ENCODE measurements at regions not wholly inside any gene's neighbourhood (a gene's known extent, or its start where the extent isn't known, plus 50 kb on each side); places are given as distances from the start of the nearest gene placed in this dataset.
A peak's percentile ranks its signal among the peaks of the same experiment; 100 is the strongest.

- no peak for DNase-seq (ENCODE audit: low read depth in 2 of 2, low spot score in 1 of 2)
Observed at GRCh38 chr11:19562156-19562555, 150.5 kb upstream of the NAV2 start.

DNA sequence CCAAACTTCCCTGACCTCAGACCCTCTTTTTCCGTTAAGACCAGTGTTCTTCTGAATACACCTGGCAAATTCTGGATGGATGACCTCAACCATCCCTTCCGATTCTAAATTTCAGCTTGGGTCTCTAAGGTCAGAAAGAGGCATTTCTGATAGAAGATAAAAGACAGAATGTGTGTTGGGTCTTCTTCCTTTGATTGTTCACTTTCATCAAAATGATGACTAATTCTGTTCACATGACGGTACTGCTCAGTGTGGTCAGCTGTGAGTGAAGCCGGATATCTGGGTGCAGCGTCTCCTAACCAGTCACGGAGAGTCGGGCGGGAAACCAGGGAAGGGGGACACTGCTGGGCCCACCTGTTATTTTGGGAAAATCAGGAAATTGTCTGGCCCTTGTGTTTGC is 151.6 kb upstream of the NAV2 start:
- no peak for DNase-seq (ENCODE audit: low read depth in 2 of 2, low spot score in 1 of 2)

GRCh38 chr11:19560156-19560555 is 152.5 kb upstream of the NAV2 start:
- no peak for DNase-seq (ENCODE audit: low read depth in 2 of 2, low spot score in 1 of 2)

- DNase-seq (ENCODE audit: low read depth in 2 of 2, low spot score in 1 of 2) = no peak
Observed at GRCh38 chr11:19559746-19560145, 152.9 kb upstream of the NAV2 start.

GRCh38 chr11:19558189-19558986 is 154.2 kb upstream of the NAV2 start:
- DNase-seq (ENCODE audit: low read depth in 2 of 2, low spot score in 1 of 2) = no peak

- DNase-seq (ENCODE audit: low read depth in 2 of 2, low spot score in 1 of 2) = peak; percentile 28 to 46
Observed at GRCh38 chr11:19557720-19558140, 154.9 kb upstream of the NAV2 start.

- DNase-seq (ENCODE audit: low read depth in 2 of 2, low spot score in 1 of 2) = no peak
Observed at GRCh38 chr11:19557185-19557584, 155.5 kb upstream of the NAV2 start.

GRCh38 chr11:19555266-19555665 is 157.4 kb upstream of the NAV2 start:
- no peak for DNase-seq (ENCODE audit: low read depth in 2 of 2, low spot score in 1 of 2)

DNA sequence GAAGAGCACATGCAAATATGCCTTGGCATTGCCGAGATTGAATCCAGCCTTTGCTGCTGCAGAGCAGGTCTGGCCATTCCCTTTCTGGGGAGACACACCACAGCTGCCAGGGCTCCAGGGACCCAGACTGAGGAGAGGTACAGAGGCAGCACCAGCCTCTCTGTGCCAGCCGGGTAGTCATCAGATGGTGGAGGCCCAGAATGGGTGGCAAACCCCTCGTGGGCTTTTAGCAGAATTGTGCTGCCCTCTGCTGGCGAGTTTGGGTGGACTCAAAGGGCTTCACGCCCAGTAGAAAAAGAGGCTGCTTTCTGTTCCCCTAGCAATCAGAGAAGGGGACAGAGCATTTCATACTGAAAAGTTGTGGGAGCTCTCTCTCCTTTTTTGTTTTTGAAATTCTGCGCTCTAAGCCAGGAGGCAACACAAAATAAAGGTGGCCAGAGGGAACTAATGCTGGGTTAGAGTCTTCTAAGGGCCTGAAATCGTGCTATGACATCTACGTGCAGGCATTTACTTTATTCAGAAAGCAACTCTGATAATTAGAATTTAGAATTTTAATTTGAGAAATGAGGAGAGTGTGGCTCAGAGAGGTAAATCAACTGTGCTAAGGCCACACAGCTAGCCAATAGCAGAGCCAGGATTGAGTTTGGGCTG is 158.8 kb upstream of the NAV2 start:
- peak; percentile 14 to 46 for DNase-seq (ENCODE audit: low read depth in 2 of 2, low spot score in 1 of 2)

GRCh38 chr11:19552656-19553260 is 159.9 kb upstream of the NAV2 start:
- no peak for DNase-seq (ENCODE audit: low read depth in 2 of 2, low spot score in 1 of 2)

- DNase-seq (ENCODE audit: low read depth in 2 of 2, low spot score in 1 of 2) = no peak
Observed at GRCh38 chr11:19552161-19552560, 160.5 kb upstream of the NAV2 start.

DNA sequence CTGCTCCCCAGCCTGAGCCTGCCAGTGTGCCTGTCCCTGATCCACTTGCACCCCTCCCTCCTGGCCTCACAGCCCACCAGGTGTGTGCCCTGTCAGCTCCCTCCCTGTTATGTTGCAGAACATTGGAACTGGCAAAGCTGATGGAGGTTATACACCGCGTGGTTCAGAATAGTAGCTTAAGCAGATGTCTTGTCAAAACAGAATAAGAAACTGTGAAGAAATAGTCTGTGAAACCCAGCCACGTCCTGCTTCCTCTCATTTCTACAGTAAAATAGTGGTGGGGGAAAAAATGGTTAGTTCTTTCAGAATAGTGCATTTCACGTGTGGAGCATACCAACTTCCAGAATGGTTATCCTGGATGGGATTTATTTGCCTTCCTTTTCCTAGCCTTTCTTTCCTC is 161.2 kb upstream of the NAV2 start:
- DNase-seq (ENCODE audit: low read depth in 2 of 2, low spot score in 1 of 2) = no peak

DNA sequence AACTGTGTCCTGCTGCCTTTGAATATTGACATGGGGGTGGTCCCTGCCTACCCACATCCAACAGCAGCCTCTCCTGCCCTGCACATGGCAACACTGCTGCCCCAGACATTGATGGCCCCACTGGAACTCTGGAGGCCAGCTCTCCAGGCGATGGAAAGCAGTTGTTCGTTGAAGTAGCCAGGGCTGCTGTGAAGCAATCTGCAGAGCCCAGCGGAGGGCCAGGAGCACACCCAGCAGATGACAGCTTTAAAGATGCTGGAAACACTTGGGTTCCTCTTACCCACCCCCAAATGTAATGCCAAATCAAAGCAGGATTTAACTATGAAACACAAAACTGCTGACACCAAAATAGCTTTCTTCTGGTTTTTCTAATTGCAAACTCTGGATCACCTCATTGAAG is 165.6 kb upstream of the NAV2 start:
- DNase-seq (ENCODE audit: low read depth in 2 of 2, low spot score in 1 of 2) = no peak

GRCh38 chr11:19546325-19546724 is 166.3 kb upstream of the NAV2 start:
- no peak for DNase-seq (ENCODE audit: low read depth in 2 of 2, low spot score in 1 of 2)

DNA sequence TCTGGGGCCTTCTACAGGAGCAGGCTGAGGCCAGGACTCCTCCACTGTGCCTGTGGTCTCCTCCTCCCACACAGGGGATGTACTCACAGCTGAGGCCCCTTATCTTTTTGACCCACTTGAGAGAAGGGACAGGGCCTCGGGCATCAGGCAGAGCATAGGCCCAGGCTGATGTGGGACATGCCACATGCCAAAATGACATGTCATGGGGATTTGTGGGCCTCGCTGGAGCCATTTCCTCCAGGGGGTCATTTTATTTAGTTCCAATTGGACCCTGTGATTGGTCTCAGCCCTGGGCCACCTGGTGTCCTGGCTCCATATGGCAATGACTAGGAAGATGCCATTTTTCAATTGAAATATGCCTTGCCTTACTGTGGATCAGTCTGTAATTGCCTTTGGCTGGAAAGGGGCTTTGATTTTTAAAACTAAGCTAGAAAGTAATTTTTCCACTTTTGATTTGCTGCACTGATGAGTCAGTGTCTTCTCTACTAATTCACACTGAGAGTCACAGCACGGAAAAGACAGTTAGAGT is 171.1 kb upstream of the NAV2 start:
- DNase-seq (ENCODE audit: low read depth in 2 of 2, low spot score in 1 of 2) = no peak

GRCh38 chr11:19539861-19540260 is 172.8 kb upstream of the NAV2 start:
- no peak for DNase-seq (ENCODE audit: low read depth in 2 of 2, low spot score in 1 of 2)

DNA sequence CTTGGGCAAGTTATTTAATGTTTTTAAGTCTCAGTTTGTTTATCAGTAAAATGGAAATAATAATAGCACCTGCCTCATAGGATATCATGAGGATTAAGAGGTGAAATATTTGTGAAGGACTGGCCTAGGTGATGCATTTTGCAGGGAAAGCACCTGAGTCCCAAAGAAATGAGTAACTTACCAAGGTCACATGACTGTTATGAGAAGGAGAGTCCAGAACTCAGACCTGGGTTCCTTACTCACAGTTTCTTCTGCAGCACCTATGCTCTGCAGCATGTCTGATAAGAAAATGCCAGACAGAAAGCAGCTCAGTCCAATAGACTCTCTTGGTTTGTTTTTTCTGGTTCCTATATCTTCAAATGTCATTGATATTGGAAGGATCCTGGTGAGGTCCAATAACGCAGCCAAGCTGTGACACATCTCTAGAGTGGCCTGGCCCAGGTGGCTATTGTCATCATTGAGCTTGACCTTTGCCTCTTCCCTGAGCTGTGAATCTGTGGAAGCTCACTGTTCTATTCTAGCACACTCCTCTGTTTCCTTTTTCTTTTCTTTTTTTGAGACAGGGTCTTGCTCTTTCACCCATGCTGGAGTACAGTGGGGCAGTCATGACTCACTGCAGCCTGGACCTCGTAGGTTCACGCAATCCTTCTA is 174.7 kb upstream of the NAV2 start:
- no peak for DNase-seq (ENCODE audit: low read depth in 2 of 2, low spot score in 1 of 2)

- no peak for DNase-seq (ENCODE audit: low read depth in 2 of 2, low spot score in 1 of 2)
Observed at GRCh38 chr11:19536131-19536530, 176.5 kb upstream of the NAV2 start.

DNA sequence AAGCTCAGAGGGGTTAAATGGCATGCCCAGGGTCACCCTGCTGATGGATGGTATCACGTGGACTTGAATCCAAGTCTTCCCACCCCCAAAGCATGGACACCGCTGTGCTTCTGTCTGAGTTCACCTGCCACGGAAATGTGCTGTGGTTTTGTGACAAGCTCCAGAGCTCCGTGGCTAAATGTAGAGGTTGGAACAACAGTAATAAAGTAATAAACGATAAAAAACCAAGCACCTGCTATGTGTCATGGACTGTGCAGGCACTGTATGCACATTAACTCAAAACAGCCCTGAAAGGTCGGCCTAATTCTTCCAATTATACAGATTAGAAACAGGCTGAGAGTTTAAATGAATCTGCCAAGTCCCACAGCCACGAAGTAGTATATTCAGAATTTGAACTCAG is 182.1 kb upstream of the NAV2 start:
- no peak for DNase-seq (ENCODE audit: low read depth in 2 of 2, low spot score in 1 of 2)

DNA sequence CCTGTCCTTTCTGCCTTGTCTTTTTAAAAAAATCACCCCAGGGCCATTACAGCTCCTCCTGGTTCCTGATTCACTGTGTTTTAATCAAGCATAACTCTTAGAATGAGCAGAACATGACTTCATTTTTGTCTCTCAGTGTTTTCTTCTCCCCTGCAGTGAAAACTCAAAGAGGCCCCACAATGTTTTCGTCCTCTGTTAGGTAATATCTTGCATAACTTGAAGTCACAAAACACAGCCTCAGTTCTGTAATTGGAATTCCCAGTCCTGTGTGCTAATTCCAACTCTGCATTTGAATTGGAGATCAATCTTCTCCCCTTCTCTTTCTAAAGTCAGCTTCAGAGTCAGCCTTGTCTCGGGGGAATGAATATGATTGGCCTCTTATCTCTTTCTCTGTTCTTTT is 186.5 kb upstream of the NAV2 start:
- no peak for DNase-seq (ENCODE audit: low read depth in 2 of 2, low spot score in 1 of 2)

DNA sequence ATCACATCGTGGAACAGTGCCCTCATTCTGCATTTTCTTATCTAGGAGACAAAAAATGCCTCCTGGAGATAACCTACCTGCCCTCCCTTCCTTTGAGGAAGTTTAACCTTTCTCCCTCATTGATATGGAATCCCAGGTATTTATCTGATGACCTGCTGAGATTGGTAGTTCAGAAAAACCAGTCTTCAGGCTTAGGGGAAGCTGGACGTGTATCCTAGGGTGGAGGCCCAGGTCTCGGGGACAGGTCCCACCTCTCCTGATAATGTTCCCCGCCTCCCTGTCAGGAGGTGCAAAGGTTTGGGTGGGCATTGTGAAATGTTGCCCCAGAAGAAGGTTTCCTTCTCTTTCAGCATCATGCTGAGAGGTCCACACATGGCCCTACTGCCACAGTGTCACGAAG is 186.9 kb upstream of the NAV2 start:
- no peak for DNase-seq (ENCODE audit: low read depth in 2 of 2, low spot score in 1 of 2)

DNA sequence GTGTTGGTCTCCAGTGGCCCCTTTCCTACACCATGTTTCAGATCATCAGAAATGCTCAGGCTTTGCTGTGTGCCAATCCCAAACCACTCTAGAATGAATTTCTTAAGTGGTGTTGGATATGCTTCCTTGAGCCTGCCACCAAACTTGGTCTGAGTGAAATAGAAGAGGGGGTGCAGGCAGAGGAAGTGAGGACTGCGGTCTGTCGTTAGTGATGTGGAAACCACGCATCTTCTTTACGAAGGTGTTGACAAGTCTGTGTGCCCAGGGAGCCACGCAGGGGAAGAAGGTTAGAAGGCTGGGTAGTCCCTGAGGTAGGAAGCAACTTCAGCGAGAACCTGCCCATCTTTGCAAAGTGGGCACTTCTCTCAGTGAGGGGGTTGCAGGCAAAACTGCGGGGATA is 187.4 kb upstream of the NAV2 start:
- DNase-seq (ENCODE audit: low read depth in 2 of 2, low spot score in 1 of 2) = no peak
